ENCODE measurements at regions not wholly inside any gene's neighbourhood (a gene's known extent, or its start where the extent isn't known, plus 50 kb on each side); places are given as distances from the start of the nearest gene placed in this dataset.

DNA sequence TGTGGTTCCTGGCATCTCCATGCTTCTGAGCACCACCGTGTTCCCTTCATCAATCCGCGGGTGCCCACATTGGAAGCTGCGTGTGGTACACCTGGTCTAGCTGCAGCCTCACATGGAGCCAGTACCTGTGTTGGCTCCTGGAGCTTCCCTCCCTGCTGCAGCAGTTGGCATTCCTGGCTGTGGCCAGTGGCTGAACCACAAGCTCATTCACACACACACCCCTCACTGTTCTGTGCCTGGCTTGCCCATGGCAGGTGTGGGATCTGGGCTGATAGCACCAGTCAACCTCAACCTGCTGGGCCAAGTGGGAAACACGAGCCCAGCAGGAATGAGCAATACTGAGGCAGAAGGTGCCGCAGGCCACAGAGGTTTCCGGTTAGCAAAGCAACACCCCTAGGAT, 256.2 kb upstream of the LRFN5 start:
- no peak overlapping the region for H3K4me3 ChIP-seq (replicated peaks in 1 of 2; ENCODE audit: low read depth in 1 of 2, low read length in 2 of 2)
- no peak overlapping the region for H2AFZ ChIP-seq (ENCODE audit: low read depth, low read length, poor library complexity, severe bottlenecking)
- no TSS peak for BruUV-seq (replicated peaks)
- ChIA-PET RAD21 (ENCODE audit: low non-redundant PET in 1 of 2, low total read pairs in 2 of 2, uncharacterized antibody in 2 of 2, unreplicated experiment in 2 of 2) (no interaction called here), CTCF (no interaction called here), POLR2A (no interaction called here)
- H4K20me1 ChIP-seq (ENCODE audit: insufficient read depth), result no peaks in the 10 kb centered on the region
- no peak overlapping the region for H3K4me2 ChIP-seq (ENCODE audit: low read length)
- H3K4me1 ChIP-seq (ENCODE audit: control insufficient read depth in 1 of 2, insufficient read depth in 2 of 2, low read length in 2 of 2), result no peaks in the 10 kb centered on the region
- H3K27ac ChIP-seq (ENCODE audit: low read depth, low read length), result no peak overlapping the region
- no peaks in the 10 kb centered on the region for H3K27me3 ChIP-seq (ENCODE audit: insufficient read depth, low read length)
- peaks cover 0 to 12% of the 10 kb centered on the region in 2 experiments; a peak in 2 of 4 replicates for H3K9me3 ChIP-seq (ENCODE audit: control insufficient read depth in 1 of 2, insufficient read depth in 1 of 2, low read depth in 1 of 2, low read length in 2 of 2)
- H3K79me2 ChIP-seq (ENCODE audit: insufficient read depth, low read length), result no peaks in the 10 kb centered on the region
- H3K9me2 ChIP-seq (ENCODE audit: insufficient read depth), result no peaks in the 10 kb centered on the region
- no peak for TF ChIP-seq SRF (IDR thresholded peaks at IDR 0.05; ENCODE audit: low read depth)
- ATAC-seq, result no peak
- no peak overlapping the region for H3K9ac ChIP-seq (ENCODE audit: low read length)
- H3K36me3 ChIP-seq (ENCODE audit: control insufficient read depth in 1 of 2, insufficient read depth in 2 of 2, low read length in 2 of 2), result no peaks in the 10 kb centered on the region
- no peak for DNase-seq (ENCODE audit: low read depth, low spot score)
- intact Hi-C loops (cut with micrococcal nuclease), result no loop called here

DNA sequence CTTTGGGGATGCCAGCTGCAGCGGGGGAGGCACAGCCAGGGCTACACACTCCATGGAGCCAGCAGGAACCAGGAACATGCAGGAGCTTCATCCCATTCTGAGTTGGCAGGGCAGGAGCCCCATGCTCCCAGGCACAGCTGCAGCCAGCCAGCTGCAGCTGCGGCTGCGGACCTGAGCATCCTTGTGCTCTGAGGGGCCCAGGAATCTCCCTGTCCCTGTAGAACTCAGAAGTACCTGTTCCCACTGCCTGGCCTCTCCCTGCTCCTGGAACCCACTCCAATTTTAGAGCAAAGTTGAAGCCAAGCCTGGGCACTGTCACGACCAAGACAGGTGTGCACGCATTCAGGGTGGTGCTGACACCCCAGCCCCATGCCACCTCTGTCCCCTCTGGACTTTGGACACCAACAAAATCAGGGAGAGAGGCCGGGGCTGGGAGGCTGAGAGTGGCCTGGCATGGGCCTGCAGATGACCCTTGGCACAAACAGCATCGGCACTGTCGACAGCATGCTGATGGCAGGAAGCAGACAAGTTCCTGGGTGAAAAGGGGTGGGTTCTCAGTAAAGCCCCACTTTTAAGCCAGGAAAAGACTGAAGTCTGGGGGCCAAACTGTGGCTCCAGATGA, 257.3 kb upstream of the LRFN5 start:
- intact Hi-C loops (cut with micrococcal nuclease), result no loop called here
- no peaks in the 10 kb centered on the region for H3K27me3 ChIP-seq (ENCODE audit: insufficient read depth, low read length)
- DNase-seq (ENCODE audit: low read depth, low spot score) (no peak), ATAC-seq (no peak)
- RAD21 ChIA-PET (ENCODE audit: low non-redundant PET in 1 of 2, low total read pairs in 2 of 2, uncharacterized antibody in 2 of 2, unreplicated experiment in 2 of 2), result no interaction called here
- no peak overlapping the region for H3K9ac ChIP-seq (ENCODE audit: low read length)
- no peaks in the 10 kb centered on the region for H3K4me1 ChIP-seq (ENCODE audit: control insufficient read depth in 1 of 2, insufficient read depth in 2 of 2, low read length in 2 of 2)
- no peaks in the 10 kb centered on the region for H3K36me3 ChIP-seq (ENCODE audit: control insufficient read depth in 1 of 2, insufficient read depth in 2 of 2, low read length in 2 of 2)
- H2AFZ ChIP-seq (ENCODE audit: low read depth, low read length, poor library complexity, severe bottlenecking), result no peak overlapping the region
- no peaks in the 10 kb centered on the region for H4K20me1 ChIP-seq (ENCODE audit: insufficient read depth)
- H3K9me2 ChIP-seq (ENCODE audit: insufficient read depth), result no peaks in the 10 kb centered on the region
- no peak overlapping the region for H3K4me3 ChIP-seq (replicated peaks in 1 of 2; ENCODE audit: low read depth in 1 of 2, low read length in 2 of 2)
- peaks cover 0 to 12% of the 10 kb centered on the region in 2 experiments; a peak in 2 of 4 replicates for H3K9me3 ChIP-seq (ENCODE audit: control insufficient read depth in 1 of 2, insufficient read depth in 1 of 2, low read depth in 1 of 2, low read length in 2 of 2)
- no peak for TF ChIP-seq POLR2AphosphoS5 (IDR thresholded peaks at IDR 0.05; ENCODE audit: low read depth, low read length)
- no peak for TF ChIP-seq EGR1 (IDR thresholded peaks at IDR 0.05; ENCODE audit: low read depth)
- no peak for TF ChIP-seq FOSL1 (IDR thresholded peaks at IDR 0.05; ENCODE audit: low read depth)
- TF ChIP-seq, protein P1, sequence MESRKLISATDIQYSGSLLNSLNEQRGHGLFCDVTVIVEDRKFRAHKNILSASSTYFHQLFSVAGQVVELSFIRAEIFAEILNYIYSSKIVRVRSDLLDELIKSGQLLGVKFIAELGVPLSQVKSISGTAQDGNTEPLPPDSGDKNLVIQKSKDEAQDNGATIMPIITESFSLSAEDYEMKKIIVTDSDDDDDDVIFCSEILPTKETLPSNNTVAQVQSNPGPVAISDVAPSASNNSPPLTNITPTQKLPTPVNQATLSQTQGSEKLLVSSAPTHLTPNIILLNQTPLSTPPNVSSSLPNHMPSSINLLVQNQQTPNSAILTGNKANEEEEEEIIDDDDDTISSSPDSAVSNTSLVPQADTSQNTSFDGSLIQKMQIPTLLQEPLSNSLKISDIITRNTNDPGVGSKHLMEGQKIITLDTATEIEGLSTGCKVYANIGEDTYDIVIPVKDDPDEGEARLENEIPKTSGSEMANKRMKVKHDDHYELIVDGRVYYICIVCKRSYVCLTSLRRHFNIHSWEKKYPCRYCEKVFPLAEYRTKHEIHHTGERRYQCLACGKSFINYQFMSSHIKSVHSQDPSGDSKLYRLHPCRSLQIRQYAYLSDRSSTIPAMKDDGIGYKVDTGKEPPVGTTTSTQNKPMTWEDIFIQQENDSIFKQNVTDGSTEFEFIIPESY (IDR thresholded peaks at IDR 0.05; ENCODE audit: extremely low read depth, insufficient replicate concordance, low read length), result no peak
- no peak for TF ChIP-seq CBX3 (IDR thresholded peaks at IDR 0.05; ENCODE audit: low read depth)
- TF ChIP-seq RAD21 (IDR thresholded peaks at IDR 0.05; ENCODE audit: low read depth), result no peak
- TF ChIP-seq JUND (IDR thresholded peaks at IDR 0.05), result no peak
- TF ChIP-seq SP1 (IDR thresholded peaks at IDR 0.05; ENCODE audit: low read depth), result no peak
- TF ChIP-seq POLR2A (IDR thresholded peaks at IDR 0.05; ENCODE audit: borderline replicate concordance, extremely low read depth, insufficient read depth, insufficient read length), result no peak
- TF ChIP-seq ELF1 (IDR thresholded peaks at IDR 0.05; ENCODE audit: borderline replicate concordance, low read depth), result no peak
- TF ChIP-seq, protein P2, sequence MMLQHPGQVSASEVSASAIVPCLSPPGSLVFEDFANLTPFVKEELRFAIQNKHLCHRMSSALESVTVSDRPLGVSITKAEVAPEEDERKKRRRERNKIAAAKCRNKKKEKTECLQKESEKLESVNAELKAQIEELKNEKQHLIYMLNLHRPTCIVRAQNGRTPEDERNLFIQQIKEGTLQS (IDR thresholded peaks at IDR 0.05), result no peak
- no peak for TF ChIP-seq ZFX (IDR thresholded peaks at IDR 0.05)
- no peak for TF ChIP-seq EZH2 (IDR thresholded peaks at IDR 0.05)
- no peak for TF ChIP-seq ZNF274 (IDR thresholded peaks at IDR 0.05; ENCODE audit: low read depth, low read length)
- TF ChIP-seq, protein P3, sequence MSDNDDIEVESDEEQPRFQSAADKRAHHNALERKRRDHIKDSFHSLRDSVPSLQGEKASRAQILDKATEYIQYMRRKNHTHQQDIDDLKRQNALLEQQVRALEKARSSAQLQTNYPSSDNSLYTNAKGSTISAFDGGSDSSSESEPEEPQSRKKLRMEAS (IDR thresholded peaks at IDR 0.05), result no peak
- TF ChIP-seq TCF7L2 (IDR thresholded peaks at IDR 0.05; ENCODE audit: borderline replicate concordance, extremely low read depth, insufficient read depth, insufficient read length), result no peak
- TF ChIP-seq YY1 (IDR thresholded peaks at IDR 0.05; ENCODE audit: extremely low read depth, insufficient replicate concordance, low read depth, low read length), result no peak
- no peak for TF ChIP-seq SRF (IDR thresholded peaks at IDR 0.05; ENCODE audit: low read depth)
- POLR2A ChIA-PET, result no interaction called here
- no peak overlapping the region for H3K27ac ChIP-seq (ENCODE audit: low read depth, low read length)
- CTCF ChIA-PET, result no interaction called here
- H3K79me2 ChIP-seq (ENCODE audit: insufficient read depth, low read length), result no peaks in the 10 kb centered on the region
- no TSS peak for BruUV-seq (replicated peaks)
- H3K4me2 ChIP-seq (ENCODE audit: low read length), result no peak overlapping the region
